ENCODE measurements at regions not wholly inside any gene's neighbourhood (a gene's known extent, or its start where the extent isn't known, plus 50 kb on each side); places are given as distances from the start of the nearest gene placed in this dataset.

DNA sequence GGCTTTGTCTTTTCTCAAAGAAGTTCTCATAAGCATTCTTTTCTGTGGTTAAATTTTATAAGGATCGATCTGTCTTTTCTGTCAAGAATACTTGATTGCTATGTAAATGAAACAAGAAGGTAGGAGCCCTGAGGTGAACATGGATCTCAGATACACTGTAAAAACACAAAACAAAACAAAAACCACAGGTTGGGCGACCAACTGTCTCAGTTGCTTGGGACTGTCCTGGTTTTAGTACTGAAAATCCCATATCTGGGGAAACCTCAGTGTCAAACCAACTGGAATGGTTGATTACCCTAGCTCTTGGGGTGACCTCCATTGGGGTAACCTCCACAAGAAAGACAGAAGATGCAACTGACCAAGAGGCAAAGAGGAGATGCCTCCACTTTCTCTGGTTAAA, 55.8 kb upstream of the TMEM178A start:
- TF ChIP-seq, protein P1, sequence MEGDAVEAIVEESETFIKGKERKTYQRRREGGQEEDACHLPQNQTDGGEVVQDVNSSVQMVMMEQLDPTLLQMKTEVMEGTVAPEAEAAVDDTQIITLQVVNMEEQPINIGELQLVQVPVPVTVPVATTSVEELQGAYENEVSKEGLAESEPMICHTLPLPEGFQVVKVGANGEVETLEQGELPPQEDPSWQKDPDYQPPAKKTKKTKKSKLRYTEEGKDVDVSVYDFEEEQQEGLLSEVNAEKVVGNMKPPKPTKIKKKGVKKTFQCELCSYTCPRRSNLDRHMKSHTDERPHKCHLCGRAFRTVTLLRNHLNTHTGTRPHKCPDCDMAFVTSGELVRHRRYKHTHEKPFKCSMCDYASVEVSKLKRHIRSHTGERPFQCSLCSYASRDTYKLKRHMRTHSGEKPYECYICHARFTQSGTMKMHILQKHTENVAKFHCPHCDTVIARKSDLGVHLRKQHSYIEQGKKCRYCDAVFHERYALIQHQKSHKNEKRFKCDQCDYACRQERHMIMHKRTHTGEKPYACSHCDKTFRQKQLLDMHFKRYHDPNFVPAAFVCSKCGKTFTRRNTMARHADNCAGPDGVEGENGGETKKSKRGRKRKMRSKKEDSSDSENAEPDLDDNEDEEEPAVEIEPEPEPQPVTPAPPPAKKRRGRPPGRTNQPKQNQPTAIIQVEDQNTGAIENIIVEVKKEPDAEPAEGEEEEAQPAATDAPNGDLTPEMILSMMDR (IDR thresholded peaks at IDR 0.05; ENCODE audit: control insufficient read depth, insufficient read depth, low read depth, low read length, missing control alignments): no peak
- no peak for DNase-seq (ENCODE audit: low read depth)
- no peak overlapping the region for H3K4me3 ChIP-seq (ENCODE audit: control insufficient read depth, low read depth, low read length)

DNA sequence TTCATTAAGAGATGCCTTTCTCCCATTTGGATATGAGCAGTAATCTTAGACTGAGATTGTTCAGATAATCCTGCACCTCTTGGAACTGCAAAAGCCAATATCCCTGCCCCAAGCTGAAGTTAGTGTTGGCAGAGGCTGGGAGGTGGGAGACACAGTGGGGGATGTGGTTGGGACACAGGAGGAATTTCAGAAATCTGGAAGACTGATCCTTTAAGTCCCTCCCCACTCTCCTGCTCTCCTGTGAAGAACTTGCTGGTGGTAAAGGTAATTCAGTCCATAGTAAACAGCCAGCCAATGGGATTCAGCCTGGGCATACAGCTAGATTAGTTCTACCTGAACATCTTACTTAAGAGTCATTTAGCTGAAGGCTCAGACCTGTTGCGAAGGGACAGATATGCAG, 50.0 kb upstream of the TMEM178A start:
- TF ChIP-seq, protein P1 (IDR thresholded peaks at IDR 0.05; ENCODE audit: control insufficient read depth, insufficient read depth, low read depth, low read length, missing control alignments): no peak
- no peak for DNase-seq (ENCODE audit: low read depth)
- no peak overlapping the region for H3K4me3 ChIP-seq (ENCODE audit: control insufficient read depth, low read depth, low read length)

All from AG09309 (cell line).